Motor neuron (in vitro differentiated cells): ENCODE measurements at regions not wholly inside any gene's neighbourhood (a gene's known extent, or its start where the extent isn't known, plus 50 kb on each side); places are given as distances from the start of the nearest gene placed in this dataset.
"Not testable (repeated sequence)": the region's sequence is repeated elsewhere in the genome, so short reads cannot be mapped to it uniquely, and the experiment has no call there.

Experiments used
- ATAC-seq, 8 experiments: fragments of 200-7000 bp; cut with Tn5 transposase; replicated peaks in 6 of 8; 2 replicates each; pipeline ENCODE4 v1.8.0; 2021; ENCODE audit warnings: mild to moderate bottlenecking in 8 of 8, moderate library complexity in 8 of 8
- H3K27ac ChIP-seq, 2 donors: fragments of 250-450 bp; sonication (Bioruptor Pico); 2 replicates each; pipeline ENCODE4 v1.9.0; 2021; ENCODE audit warnings: antibody characterized with exemption in 2 of 2, mild to moderate bottlenecking in 2 of 2, moderate library complexity in 1 of 2
- H3K4me1 ChIP-seq, 2 donors: fragments of 250-450 bp; sonication (Bioruptor Pico); replicated peaks in 1 of 2; 2 replicates each; pipeline ENCODE4 v1.6.1; 2021; ENCODE audit warnings: antibody characterized with exemption in 2 of 2, mild to moderate bottlenecking in 2 of 2, moderate library complexity in 1 of 2
- H3K4me3 ChIP-seq, 5 donors: fragments of 250-450 bp; sonication (Bioruptor Pico); 2 replicates each; pipeline ENCODE4 v1.9.0; 2021; ENCODE audit warnings: antibody characterized with exemption in 5 of 5, mild to moderate bottlenecking in 5 of 5, moderate library complexity in 4 of 5
- WGBS, 10 experiments: fragments of 450-650 bp; shearing (Covaris generic); methylation state at CpG; one replicate each; pipeline ENCODE4 v1.0.0; 2022; 5-methylcytosine and 5-hydroxymethylcytosine counted together
- in situ Hi-C, 9 experiments: fragments of 400-800 bp; cut with MboI; loops; one replicate each; pipeline ENCODE4 v1.15.0; 2021; ENCODE audit warnings: low sequenced_read_pairs in 9 of 9, low pct_unique_long_range_greater_than_20kb in 2 of 9; ENCODE audit not compliant: unreplicated experiment in 9 of 9

DNA sequence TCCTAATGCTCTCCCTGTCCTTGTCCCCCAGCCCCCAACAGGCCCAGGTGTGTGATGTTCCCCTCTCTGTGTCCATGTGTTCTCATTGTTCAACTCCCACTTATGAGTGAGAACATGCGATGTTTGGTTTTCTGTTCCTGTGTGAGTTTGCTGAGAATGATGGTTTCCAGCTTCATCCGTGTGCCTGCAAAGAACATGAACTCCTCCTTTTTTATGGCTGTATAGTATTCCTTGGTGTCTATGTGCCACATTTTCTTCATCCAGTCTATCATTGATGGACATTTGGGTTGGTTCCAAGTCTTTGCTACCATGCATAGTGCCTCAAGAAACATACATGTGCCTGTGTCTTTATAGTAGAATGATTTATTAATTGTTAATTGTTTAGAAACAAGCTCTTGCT, 249.1 kb downstream of the ASMT start:
- H3K4me3 ChIP-seq, ATAC-seq, H3K27ac ChIP-seq, in situ Hi-C loops: not testable (repeated sequence)
- peaks cover 9 to 12% of the 10 kb centered on the region in 2 donors for H3K4me1 ChIP-seq
- WGBS, 10 experiments = 0 to 100% (median 60%) methylated on average over 1 to 2 of the region's 2 CpGs; no CpG with 5 or more reads in 5 of the 10 experiments

DNA sequence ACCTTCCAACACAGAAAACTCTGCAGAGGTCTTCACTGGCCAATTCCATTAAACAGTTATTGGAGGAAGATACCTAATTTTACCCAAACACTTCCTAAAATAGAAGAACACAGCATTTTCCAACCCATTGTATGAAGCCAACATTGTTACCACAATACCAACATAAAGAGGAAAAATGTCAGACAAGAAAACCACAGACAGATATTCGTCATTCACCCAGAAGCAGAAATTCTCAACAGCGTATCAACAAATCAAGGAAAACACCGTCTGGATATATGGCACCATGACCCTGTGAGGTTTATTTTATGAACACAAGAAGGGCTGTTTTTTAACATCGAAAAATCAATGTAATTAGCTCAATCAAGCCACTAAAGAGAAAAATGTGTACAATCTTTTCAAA, 255.6 kb downstream of the ASMT start:
- in situ Hi-C loops = no loop called here
- WGBS, 10 experiments = 2 to 100% (median 67%) methylated on average over 1 to 4 of the region's 4 CpGs
- H3K4me1 ChIP-seq = no peaks in the 10 kb centered on the region
- no peak for ATAC-seq
- no peak overlapping the region for H3K4me3 ChIP-seq
- no peak overlapping the region for H3K27ac ChIP-seq

DNA sequence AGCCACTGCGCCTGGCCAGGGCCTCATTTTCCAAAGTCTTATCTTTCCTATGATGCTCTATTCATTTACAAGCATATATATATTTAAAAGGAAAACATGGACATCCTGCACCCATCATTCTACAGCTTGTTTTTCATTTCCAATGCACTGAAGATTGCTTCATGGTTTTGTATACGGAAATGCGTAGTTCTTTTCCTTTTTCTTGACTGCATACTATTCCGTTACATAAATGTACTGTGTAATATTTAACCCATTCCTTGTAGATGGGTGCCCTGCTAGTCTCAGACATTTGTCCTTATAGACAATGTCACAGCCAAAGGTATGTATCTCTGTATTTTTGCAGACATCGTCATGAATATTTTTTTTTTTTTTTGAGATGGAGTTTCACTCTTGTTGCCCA, 257.0 kb downstream of the ASMT start:
- H3K27ac ChIP-seq = no peak overlapping the region
- no peak for ATAC-seq
- H3K4me1 ChIP-seq = no peaks in the 10 kb centered on the region
- no peak overlapping the region for H3K4me3 ChIP-seq
- in situ Hi-C loops = no loop called here
- WGBS, 10 experiments = 71 to 100% (median 91%) methylated on average over 1 to 5 of the region's 5 CpGs; no CpG with 5 or more reads in 2 of the 10 experiments

DNA sequence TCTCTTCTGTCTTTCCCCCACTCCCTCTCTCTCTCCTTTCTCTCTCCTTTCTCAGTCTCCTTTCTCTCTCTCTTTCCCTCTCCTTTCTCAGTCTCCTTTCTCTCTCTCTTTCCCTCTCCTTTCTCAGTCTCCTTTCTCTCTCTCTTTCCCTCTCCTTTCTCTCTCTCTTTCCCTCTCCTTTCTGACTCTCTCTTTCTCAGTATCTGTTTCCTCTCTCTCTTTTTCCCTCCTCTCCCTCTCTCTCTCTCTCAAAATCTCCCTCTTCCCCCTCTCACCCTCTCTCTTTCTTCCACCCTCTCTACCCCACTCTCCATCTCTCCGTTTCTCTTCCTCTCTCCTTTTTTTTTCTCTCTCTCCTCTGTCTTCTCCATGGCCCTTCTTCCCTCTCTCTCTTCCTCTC, 258.8 kb downstream of the ASMT start:
- in situ Hi-C loops = no loop called here
- Histone ChIP-seq H3K27ac (no peak overlapping the region), H3K4me3 (no peak overlapping the region), H3K4me1 (no peaks in the 10 kb centered on the region)
- 0 to 100% (median 68%) methylated on average over 1 of the region's 1 CpG; no CpG with 5 or more reads in 1 of the 10 experiments for WGBS, 10 experiments
- ATAC-seq = no peak

DNA sequence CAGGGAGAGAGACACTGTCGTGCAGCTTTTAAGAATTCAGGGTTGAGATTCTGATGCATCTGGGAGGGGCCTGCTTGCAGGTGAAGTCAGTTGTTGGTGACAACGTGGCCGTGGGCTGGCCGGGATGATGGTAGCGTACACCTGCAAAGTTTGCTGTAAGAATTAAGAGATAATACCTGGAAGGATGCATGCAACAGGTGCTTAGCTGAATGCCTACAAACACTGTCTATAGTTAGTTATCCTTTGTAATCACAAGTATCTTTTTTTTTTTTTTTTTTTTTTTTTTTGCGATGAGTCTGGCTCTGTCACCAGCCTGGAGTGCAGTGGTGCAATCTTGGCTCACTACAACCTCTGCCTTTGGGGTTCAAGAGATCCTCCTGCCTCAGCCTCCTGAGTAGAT, 259.6 kb downstream of the ASMT start:
- no peak for ATAC-seq
- no peak overlapping the region for H3K4me3 ChIP-seq
- H3K4me1 ChIP-seq = no peaks in the 10 kb centered on the region
- no peak overlapping the region for H3K27ac ChIP-seq
- in situ Hi-C loops = no loop called here
- 0 to 86% (median 63%) methylated on average over 1 to 5 of the region's 6 CpGs for WGBS, 10 experiments

DNA sequence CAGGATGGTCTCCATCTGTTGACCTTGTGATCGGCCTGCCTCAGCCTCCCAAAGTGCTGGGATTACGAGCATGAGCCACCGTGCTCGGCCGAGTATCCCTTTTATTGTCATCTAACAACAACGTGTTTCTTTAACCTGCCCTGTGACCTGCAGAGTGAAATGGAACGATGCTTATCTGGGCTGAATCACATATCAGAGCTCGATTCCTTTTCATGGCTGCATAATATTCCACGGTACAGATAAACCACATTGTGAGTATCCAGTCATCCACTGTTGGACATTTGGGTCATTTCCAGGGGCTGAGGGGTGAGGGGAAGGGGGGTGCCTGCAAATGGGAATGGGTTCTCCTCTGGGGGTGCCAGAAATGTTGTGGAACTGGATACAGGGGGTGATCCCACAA, 260.0 kb downstream of the ASMT start:
- ATAC-seq = no peak

DNA sequence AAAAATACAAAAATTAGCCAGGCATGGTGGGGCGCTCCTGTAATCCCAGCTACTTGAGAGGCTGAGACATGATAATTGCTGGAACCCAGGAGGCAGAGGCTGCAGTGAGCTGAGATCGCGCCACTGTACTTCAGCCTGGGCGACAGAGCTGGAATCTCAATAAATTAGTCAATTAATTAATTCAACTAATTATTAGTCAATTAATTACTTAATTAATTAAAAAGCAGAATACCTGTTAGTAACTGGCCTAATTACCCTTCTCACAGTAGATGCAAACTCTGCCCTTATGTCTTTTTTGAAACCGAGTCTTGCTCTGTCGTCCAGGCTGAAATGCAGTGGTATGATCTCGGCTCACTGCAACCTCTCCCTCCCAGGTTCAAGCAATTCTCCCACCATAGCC, 261.2 kb downstream of the ASMT start:
- ATAC-seq = no peak
- Histone ChIP-seq H3K27ac (no peak overlapping the region), H3K4me3 (no peak overlapping the region), H3K4me1 (no peaks in the 10 kb centered on the region)
- WGBS, 10 experiments = 86 to 100% (median 97%) methylated on average over 1 to 7 of the region's 7 CpGs
- in situ Hi-C loops = no loop called here

More for the DNA sequence above, 260.0 kb downstream of the ASMT start:
- H3K27ac ChIP-seq = no peak overlapping the region
- no peaks in the 10 kb centered on the region for H3K4me1 ChIP-seq
- H3K4me3 ChIP-seq = no peak overlapping the region
- WGBS, 10 experiments = 14 to 100% (median 70%) methylated on average over 1 to 3 of the region's 9 CpGs; no CpG with 5 or more reads in 4 of the 10 experiments
- in situ Hi-C loops = no loop called here

DNA sequence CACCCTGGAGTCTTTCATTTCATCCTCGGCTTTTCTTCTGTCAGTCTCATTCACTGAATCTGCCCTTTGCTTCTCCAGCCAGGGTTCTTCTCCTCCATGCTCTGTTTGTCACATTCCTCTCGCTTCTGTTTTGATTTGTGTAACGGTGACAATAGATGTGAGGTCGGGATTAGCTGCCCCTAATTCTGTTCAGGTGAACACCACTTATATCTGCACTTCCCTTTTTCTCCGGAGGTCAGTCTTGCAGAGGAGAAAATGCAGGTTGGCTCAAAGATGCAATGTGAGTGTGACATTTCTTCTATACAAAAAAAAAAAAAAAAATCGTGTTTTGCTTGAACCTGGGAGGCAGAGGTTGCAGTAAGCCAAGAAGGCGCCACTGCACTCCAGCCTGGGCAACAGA, 262.9 kb downstream of the ASMT start:
- in situ Hi-C loops = no loop called here
- WGBS, 10 experiments = 3 to 90% (median 75%) methylated on average over 2 to 7 of the region's 7 CpGs
- H3K27ac ChIP-seq = no peak overlapping the region
- ATAC-seq = no peak
- no peaks in the 10 kb centered on the region for H3K4me1 ChIP-seq
- H3K4me3 ChIP-seq = no peak overlapping the region

DNA sequence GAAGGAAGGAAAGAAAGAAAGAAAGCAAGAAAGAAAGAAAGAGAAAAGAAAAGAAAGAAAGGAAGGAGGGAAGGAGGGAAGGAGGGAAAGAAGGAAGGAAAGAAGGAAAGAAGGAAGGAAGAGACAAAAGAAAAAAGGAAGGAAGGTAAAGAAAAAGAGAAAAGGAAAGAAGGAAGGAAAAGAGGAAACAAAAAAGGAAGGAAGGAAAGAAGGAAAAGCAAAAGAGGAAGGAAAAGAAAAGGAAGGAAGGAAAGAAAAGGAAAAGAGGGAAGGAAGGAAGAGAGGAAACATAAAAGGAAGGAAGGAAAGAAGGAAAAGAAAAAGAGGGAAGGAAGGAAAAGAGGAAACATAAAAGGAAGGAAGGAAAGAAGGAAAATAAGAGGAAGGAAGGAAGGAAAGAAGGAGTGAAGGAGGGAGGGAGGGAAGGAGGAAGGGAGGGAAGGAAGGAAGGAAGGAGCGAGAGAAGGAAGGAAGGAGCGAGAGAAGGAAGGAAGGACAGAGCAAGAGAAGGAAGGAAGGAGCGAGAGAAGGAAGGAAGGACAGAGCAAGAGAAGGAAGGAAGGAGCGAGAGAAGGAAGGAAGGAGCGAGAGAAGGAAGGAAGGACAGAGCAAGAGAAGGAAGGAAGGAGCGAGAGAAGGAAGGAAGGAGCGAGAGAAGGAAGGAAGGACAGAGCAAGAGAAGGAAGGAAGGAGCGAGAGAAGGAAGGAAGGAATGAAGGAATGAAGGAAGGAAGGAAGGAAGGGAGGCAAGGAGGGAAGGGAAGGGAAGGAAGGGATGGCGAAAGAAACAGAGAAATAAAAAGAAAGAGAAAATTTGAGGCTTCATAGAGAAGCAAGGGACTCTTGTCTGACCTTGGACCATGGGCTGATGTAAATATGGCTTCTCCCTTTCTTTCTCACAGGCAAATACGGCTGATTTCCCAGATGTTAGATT, 266.3 kb downstream of the ASMT start:
- H3K4me3 ChIP-seq, in situ Hi-C loops, ATAC-seq, H3K27ac ChIP-seq, H3K4me1 ChIP-seq: not testable (repeated sequence)
- WGBS, 10 experiments = 0 to 100% (median 86%) methylated on average over 1 to 10 of the region's 10 CpGs

DNA sequence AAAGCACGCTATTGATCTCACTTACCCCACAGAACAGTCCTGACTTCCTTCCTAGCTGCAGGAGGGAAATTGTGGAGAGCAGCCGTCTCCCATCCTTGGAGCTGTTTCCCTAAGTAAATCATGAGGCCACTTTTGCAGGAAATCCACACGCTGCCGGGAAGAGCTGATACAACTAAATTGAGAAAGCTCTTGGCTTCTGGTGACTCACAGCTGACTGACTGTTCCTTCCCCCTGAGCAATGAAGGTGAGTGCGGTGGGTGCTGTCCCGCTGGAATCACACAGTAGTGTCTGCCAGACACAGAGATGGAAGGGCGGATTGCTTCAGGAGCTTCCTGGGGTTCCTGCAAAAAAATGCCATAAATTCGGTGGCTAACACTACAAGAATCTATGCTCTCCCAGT, 268.9 kb downstream of the ASMT start:
- WGBS, 10 experiments = 0 to 100% (median 67%) methylated on average over 1 to 6 of the region's 8 CpGs; no CpG with 5 or more reads in 2 of the 10 experiments
- in situ Hi-C loops = no loop called here
- H3K27ac ChIP-seq = no peak overlapping the region
- no peak for ATAC-seq
- no peak overlapping the region for H3K4me3 ChIP-seq
- H3K4me1 ChIP-seq = no peaks in the 10 kb centered on the region

DNA sequence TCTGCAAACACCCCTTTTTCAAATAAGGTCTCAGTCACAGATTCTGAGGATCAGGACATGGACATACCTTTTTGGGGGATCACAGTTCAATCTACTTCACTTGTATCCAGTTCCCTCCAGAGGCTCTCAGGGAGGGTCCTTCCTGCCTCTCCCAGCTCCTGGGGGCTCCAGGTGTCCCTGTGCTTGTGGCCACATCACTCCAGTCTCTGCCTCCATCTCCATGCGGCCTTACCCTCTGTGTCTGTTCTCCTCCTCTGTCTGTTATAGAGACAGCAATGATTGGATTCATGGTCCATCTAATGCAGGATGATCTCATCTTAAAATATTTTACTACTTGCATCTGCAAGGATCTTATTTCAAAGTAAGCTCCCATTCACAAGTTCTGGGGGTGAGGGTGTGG, 269.6 kb downstream of the ASMT start:
- H3K4me3 ChIP-seq = no peak overlapping the region
- in situ Hi-C loops = no loop called here
- H3K4me1 ChIP-seq = no peaks in the 10 kb centered on the region
- WGBS, 10 experiments = 40 to 100% (median 100%) methylated on average over 1 of the region's 1 CpG; no CpG with 5 or more reads in 7 of the 10 experiments
- no peak overlapping the region for H3K27ac ChIP-seq
- no peak for ATAC-seq

DNA sequence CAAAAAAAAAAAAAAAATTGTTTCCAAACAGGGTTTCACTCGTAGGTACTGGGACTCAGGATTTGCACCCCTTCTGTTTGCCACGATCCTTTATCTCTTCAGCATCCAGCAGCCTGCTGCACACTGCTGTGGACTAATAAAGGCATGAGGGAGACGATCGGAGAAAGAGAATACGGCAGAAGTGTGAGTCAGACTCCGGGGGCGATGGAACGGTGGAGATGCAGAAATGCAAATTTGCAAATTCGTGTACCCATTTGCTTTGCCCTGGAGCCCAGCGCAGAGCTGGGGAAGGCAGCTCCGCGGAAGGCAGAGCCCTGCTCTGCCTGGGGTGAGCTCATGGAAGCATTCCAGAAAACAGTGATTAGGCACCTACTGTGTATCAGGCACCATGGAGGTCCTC, 270.3 kb downstream of the ASMT start:
- ATAC-seq = no peak
- in situ Hi-C loops = no loop called here
- 27 to 93% (median 77%) methylated on average over 3 to 9 of the region's 12 CpGs; no CpG with 5 or more reads in 1 of the 10 experiments for WGBS, 10 experiments

DNA sequence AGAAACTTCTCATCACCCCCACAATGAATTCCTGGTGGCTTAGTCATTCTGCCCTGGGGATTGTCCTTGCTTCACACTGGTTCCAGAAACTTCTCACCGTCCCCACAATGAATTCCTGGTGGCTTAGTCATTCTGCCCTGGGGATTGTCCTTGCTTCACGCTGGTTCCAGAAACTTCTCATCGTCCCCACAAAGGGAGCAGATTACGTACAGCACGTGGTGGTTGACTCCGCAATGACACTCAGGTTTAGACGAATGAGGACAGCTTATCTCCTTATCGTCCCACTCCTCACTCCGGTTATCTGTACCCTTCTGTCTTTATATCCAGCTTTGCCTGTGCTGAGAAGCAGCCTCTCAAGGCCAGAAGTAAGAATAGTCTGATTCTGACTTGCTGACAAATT, 273.4 kb downstream of the ASMT start:
- in situ Hi-C loops, H3K27ac ChIP-seq, ATAC-seq, H3K4me1 ChIP-seq, H3K4me3 ChIP-seq: not testable (repeated sequence)
- 83 to 100% (median 100%) methylated on average over 1 to 2 of the region's 9 CpGs; no CpG with 5 or more reads in 6 of the 10 experiments for WGBS, 10 experiments

More for the DNA sequence above, 270.3 kb downstream of the ASMT start:
- H3K4me1 ChIP-seq = no peaks in the 10 kb centered on the region
- H3K27ac ChIP-seq = no peak overlapping the region
- no peak overlapping the region for H3K4me3 ChIP-seq

DNA sequence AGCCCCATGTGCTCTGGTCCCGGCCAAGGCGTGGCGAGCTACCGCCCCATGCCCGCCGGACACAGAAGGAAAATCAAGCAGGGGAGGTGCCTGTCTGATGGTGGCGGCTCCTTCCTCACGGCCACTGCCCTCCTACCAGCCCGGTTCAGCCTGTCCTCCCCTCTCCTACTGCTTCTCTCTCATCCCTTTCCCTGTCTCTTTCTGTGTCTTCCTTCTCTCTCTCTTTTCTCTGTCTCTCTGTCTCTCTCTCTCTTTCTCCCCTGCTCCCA, 279.1 kb downstream of the ASMT start:
- peaks cover 3 to 6% of the 10 kb centered on the region in 2 donors for H3K4me1 ChIP-seq
- H3K27ac ChIP-seq = no peak overlapping the region
- ATAC-seq = no peak
- no peak overlapping the region for H3K4me3 ChIP-seq
- in situ Hi-C loops = no loop called here
- WGBS, 10 experiments = 17 to 93% (median 84%) methylated on average over 2 to 8 of the region's 9 CpGs; no CpG with 5 or more reads in 2 of the 10 experiments
